Fibroblast of lung (primary cell): ENCODE measurements at regions not wholly inside any gene's neighbourhood (a gene's known extent, or its start where the extent isn't known, plus 50 kb on each side); places are given as distances from the start of the nearest gene placed in this dataset.

Experiments
- DNase-seq, 2 donors: peaks; one replicate each; pipeline versions ENCODE4 v3.0.0 to v3.0.0-alpha.2; 2010; ENCODE audit warnings: low read depth in 2 of 2
- H2AFZ ChIP-seq: 2 replicates; pipeline ENCODE4 v1.5.1; 2012; ENCODE audit warnings: low read length, control low read depth, inconsistent platforms
- H3K27ac ChIP-seq: 2 replicates; pipeline ENCODE4 v1.5.1; 2011; ENCODE audit warnings: low read length, control low read depth; ENCODE audit not compliant: insufficient read depth
- H3K27me3 ChIP-seq: 2 replicates; pipeline ENCODE4 v1.5.1; 2011; ENCODE audit warnings: mild to moderate bottlenecking, low read length; ENCODE audit not compliant: control insufficient read depth, insufficient read depth
- H3K36me3 ChIP-seq: 2 replicates; pipeline ENCODE4 v1.5.1; 2011; ENCODE audit warnings: low read length; ENCODE audit not compliant: control insufficient read depth, insufficient read depth
- H3K4me1 ChIP-seq: 2 replicates; pipeline ENCODE4 v1.5.1; 2011; ENCODE audit warnings: low read length; ENCODE audit not compliant: control insufficient read depth, insufficient read depth; ENCODE audit errors: extremely low read depth
- H3K4me2 ChIP-seq: 2 replicates; pipeline ENCODE4 v1.5.1; 2011; ENCODE audit warnings: low read length, control low read depth; ENCODE audit not compliant: insufficient read depth; ENCODE audit errors: extremely low read depth
- H3K4me3 ChIP-seq, 4 experiments: fragments of 200-600 bp in 1 of 4; sonication (generic) in 1 of 4; replicated peaks in 1 of 4; 2 replicates each; pipeline ENCODE4 v1.5.1; 2011 to 2016; ENCODE audit warnings: low read length in 4 of 4, low read depth in 3 of 4, mild to moderate bottlenecking in 3 of 4, control low read depth in 2 of 4, inconsistent platforms in 1 of 4, mixed read lengths in 1 of 4; ENCODE audit not compliant: insufficient read depth in 1 of 4; ENCODE audit errors: control extremely low read depth in 1 of 4
- H3K79me2 ChIP-seq: 2 replicates; pipeline ENCODE4 v1.5.1; 2012; ENCODE audit warnings: mild to moderate bottlenecking, low read length, inconsistent platforms; ENCODE audit not compliant: control insufficient read depth, insufficient read depth
- H3K9ac ChIP-seq: 2 replicates; pipeline ENCODE4 v1.5.1; 2011; ENCODE audit warnings: mild to moderate bottlenecking, low read length, control low read depth; ENCODE audit not compliant: insufficient read depth
- H3K9me3 ChIP-seq: 2 replicates; pipeline ENCODE4 v1.5.1; 2012; ENCODE audit warnings: low read depth, low read length; ENCODE audit not compliant: control insufficient read depth, insufficient read depth
- H4K20me1 ChIP-seq: 2 replicates; pipeline ENCODE4 v1.5.1; 2011; ENCODE audit warnings: low read length; ENCODE audit not compliant: control insufficient read depth, insufficient read depth; ENCODE audit errors: extremely low read depth
- EZH2 ChIP-seq: IDR thresholded peaks from 2 replicates; pipeline ENCODE4 v1.5.1; 2012; ENCODE audit warnings: low read length, control low read depth, mild to moderate bottlenecking; ENCODE audit errors: missing control alignments
- TF ChIP-seq, protein P1 (sequence below), 2 donors: IDR thresholded peaks in 1 of 2; conservative IDR thresholded peaks in 1 of 2; 1 replicate in 1 of 2; 2 replicates in 1 of 2; pipeline ENCODE4 v1.5.1; 2011 to 2012; ENCODE audit warnings: low read length in 2 of 2, control low read depth in 1 of 2, inconsistent platforms in 1 of 2, low read depth in 1 of 2, mild to moderate bottlenecking in 1 of 2

DNA sequence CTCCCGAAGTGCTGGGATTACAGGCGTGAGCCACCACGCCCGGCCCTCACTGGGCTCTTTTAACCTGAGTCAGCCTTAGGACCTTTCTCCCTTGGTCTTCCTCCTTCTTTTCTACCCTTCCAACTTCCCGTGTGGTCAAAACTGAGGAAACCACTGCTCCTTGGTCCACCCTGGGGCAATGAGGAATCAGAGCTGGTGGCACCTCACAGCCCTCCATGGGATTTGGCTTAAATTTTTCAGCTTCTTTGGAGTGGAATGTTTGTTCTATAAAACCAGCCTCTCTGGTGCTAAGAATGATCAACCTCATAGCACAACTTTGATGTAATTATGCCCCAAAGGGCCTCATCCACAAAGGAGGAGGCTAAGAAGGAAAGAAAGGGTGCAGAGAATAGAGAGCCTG lies 76.6 kb upstream of the CFAP20DC start:
- Histone ChIP-seq H3K79me2 (no peaks in the 10 kb centered on the region), H4K20me1 (no peaks in the 10 kb centered on the region), H3K9ac (no peak overlapping the region), H3K27ac (no peak overlapping the region), H3K4me1 (no peaks in the 10 kb centered on the region), H2AFZ (no peak overlapping the region), H3K36me3 (no peaks in the 10 kb centered on the region), H3K4me3 (no peak overlapping the region), H3K4me2 (no peak overlapping the region), H3K27me3 (no peaks in the 10 kb centered on the region), H3K9me3 (no peaks in the 10 kb centered on the region)
- no peak for DNase-seq
- TF ChIP-seq, protein P1, sequence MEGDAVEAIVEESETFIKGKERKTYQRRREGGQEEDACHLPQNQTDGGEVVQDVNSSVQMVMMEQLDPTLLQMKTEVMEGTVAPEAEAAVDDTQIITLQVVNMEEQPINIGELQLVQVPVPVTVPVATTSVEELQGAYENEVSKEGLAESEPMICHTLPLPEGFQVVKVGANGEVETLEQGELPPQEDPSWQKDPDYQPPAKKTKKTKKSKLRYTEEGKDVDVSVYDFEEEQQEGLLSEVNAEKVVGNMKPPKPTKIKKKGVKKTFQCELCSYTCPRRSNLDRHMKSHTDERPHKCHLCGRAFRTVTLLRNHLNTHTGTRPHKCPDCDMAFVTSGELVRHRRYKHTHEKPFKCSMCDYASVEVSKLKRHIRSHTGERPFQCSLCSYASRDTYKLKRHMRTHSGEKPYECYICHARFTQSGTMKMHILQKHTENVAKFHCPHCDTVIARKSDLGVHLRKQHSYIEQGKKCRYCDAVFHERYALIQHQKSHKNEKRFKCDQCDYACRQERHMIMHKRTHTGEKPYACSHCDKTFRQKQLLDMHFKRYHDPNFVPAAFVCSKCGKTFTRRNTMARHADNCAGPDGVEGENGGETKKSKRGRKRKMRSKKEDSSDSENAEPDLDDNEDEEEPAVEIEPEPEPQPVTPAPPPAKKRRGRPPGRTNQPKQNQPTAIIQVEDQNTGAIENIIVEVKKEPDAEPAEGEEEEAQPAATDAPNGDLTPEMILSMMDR (conservative IDR thresholded peaks at IDR 0.05 in 1 of 2, IDR thresholded peaks at IDR 0.05 in 1 of 2; ENCODE audit: low read depth in 1 of 2, low read length in 2 of 2): no peak
- TF ChIP-seq EZH2: no peak

DNA sequence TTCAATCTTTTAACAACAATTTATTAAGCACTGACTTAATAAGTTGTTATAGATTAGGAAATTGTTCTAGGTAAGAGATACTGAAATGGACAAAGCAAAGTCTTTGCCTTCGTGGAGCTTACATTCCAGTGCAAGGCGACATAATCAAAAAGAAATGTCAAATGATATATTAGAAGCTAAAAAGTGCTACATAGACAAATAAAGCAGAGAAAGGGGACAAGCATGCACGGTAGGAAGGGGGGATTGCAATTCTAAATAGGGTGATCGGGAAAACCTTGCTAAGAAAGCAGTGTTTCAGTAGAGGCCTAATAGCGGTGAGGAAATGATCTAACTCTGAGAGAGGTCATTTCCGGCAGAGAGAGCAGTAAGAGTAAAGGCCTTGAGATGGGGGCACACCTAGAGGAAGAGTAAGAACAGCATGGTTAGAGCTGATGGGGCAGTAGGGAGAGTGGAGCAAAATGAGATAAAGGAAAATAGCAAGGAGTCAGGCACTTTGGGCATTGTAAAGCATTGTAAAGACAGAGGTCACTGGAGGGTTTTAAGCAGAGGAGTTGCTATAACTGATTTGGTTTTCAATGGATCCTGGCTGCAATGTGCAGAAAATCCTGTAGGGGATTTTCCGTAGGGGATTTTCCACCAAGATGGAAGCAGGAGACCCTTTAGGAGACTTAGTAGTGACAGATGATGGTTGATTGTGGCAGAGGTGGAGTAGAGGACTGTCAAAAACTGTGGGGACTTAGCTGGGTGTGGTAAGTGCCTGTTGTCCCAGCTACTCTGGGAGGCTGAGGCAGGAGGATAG lies 71.7 kb upstream of the CFAP20DC start:
- Histone ChIP-seq H2AFZ (no peak overlapping the region), H3K4me2 (no peak overlapping the region), H3K4me1 (no peaks in the 10 kb centered on the region), H3K36me3 (no peaks in the 10 kb centered on the region), H3K4me3 (no peak overlapping the region), H4K20me1 (no peaks in the 10 kb centered on the region), H3K9me3 (no peaks in the 10 kb centered on the region), H3K9ac (no peak overlapping the region), H3K27ac (no peak overlapping the region), H3K27me3 (no peaks in the 10 kb centered on the region), H3K79me2 (no peaks in the 10 kb centered on the region)
- TF ChIP-seq, protein P1 (conservative IDR thresholded peaks at IDR 0.05 in 1 of 2, IDR thresholded peaks at IDR 0.05 in 1 of 2; ENCODE audit: low read depth in 1 of 2, low read length in 2 of 2): no peak
- TF ChIP-seq EZH2: no peak
- DNase-seq: no peak

DNA sequence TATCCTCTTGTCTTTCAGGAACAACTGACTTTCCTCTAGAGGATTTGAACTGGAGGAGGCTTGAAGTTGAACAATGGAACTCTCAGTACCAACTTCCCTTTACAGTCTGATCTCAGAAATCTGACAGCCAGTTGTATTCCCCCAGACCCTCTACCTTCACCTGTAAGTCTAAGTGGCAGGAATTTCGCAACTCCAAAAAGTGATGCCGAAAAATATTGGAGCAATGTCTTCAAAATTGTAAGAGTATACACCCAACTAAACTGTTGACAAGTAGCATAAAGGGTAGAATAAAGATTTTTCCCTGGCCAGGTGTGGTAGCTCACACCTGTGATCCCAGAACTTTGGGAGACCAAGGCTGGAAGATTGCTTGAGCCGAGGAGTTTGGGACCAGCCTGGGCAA lies 69.1 kb upstream of the CFAP20DC start:
- no peaks in the 10 kb centered on the region for H3K27me3 ChIP-seq
- H4K20me1 ChIP-seq: no peaks in the 10 kb centered on the region

More for the DNA sequence above, 69.1 kb upstream of the CFAP20DC start:
- TF ChIP-seq, protein P1 (conservative IDR thresholded peaks at IDR 0.05 in 1 of 2, IDR thresholded peaks at IDR 0.05 in 1 of 2; ENCODE audit: low read depth in 1 of 2, low read length in 2 of 2): no peak
- no peak for TF ChIP-seq EZH2
- Histone ChIP-seq H2AFZ (no peak overlapping the region), H3K4me3 (no peak overlapping the region), H3K9ac (no peak overlapping the region), H3K9me3 (no peaks in the 10 kb centered on the region), H3K4me1 (no peaks in the 10 kb centered on the region), H3K27ac (no peak overlapping the region), H3K36me3 (no peaks in the 10 kb centered on the region), H3K4me2 (no peak overlapping the region), H3K79me2 (no peaks in the 10 kb centered on the region)
- DNase-seq: no peak
